AG04450 (cell line): ENCODE measurements at regions not wholly inside any gene's neighbourhood (a gene's known extent, or its start where the extent isn't known, plus 50 kb on each side); places are given as distances from the start of the nearest gene placed in this dataset.

Experiments used
- CTCF ChIA-PET: fragments of 300-600, 350-600 bp; formaldehyde crosslinking; extraction: SDS; loops from one replicate; lab custom pipeline; 2022; ENCODE audit warnings: antibody characterized with exemption, inconsistent platforms; lab: Charles Lee
- POLR2A ChIA-PET: fragments of 350-600 bp; formaldehyde crosslinking; extraction: SDS; loops from one replicate; lab custom pipeline; 2021; ENCODE audit warnings: antibody characterized with exemption, inconsistent platforms; lab: Yijun Ruan, JAX
- DNase-seq: peaks from one replicate; pipeline ENCODE4 v3.0.0-alpha.2; 2011; ENCODE audit warnings: low read depth, low spot score
- H3K27ac ChIP-seq: one replicate; pipeline ENCODE4 v1.5.1; 2012; ENCODE audit warnings: low read depth, low read length, control low read depth
- H3K27me3 ChIP-seq: one replicate; pipeline ENCODE4 v1.6.0; 2012; ENCODE audit warnings: low read length; ENCODE audit not compliant: control insufficient read depth, insufficient read depth
- H3K4me3 ChIP-seq: 2 replicates; pipeline ENCODE4 v1.5.1; 2011; ENCODE audit warnings: mild to moderate bottlenecking, low read depth, low read length, control low read depth
- H3K9me3 ChIP-seq: 2 replicates; pipeline ENCODE4 v1.5.1; 2012; ENCODE audit warnings: low read length; ENCODE audit not compliant: control insufficient read depth, insufficient read depth
- TF ChIP-seq, protein P1 (sequence below): IDR thresholded peaks from 2 replicates; pipeline ENCODE4 v1.5.1; 2011; ENCODE audit warnings: low read depth, low read length, control low read depth, inconsistent platforms

- POLR2A ChIA-PET, result no interaction called here
- DNase-seq, result no peak
- Histone ChIP-seq H3K4me3 (no peak overlapping the region), H3K27ac (no peak overlapping the region), H3K27me3 (no peaks in the 10 kb centered on the region), H3K9me3 (peaks cover 100% of the 10 kb centered on the region)
- TF ChIP-seq, protein P1, sequence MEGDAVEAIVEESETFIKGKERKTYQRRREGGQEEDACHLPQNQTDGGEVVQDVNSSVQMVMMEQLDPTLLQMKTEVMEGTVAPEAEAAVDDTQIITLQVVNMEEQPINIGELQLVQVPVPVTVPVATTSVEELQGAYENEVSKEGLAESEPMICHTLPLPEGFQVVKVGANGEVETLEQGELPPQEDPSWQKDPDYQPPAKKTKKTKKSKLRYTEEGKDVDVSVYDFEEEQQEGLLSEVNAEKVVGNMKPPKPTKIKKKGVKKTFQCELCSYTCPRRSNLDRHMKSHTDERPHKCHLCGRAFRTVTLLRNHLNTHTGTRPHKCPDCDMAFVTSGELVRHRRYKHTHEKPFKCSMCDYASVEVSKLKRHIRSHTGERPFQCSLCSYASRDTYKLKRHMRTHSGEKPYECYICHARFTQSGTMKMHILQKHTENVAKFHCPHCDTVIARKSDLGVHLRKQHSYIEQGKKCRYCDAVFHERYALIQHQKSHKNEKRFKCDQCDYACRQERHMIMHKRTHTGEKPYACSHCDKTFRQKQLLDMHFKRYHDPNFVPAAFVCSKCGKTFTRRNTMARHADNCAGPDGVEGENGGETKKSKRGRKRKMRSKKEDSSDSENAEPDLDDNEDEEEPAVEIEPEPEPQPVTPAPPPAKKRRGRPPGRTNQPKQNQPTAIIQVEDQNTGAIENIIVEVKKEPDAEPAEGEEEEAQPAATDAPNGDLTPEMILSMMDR, result no peak
- CTCF ChIA-PET, result interaction anchor here (0.6 kb wide), 1 partner anchor 405 kb away, joined by 4 read pairs; no protein-coding TSS in a partner anchor
These were observed 106.6 kb upstream of the ACTRT2 start for GRCh38 chr1:2914702-2915101.

- TF ChIP-seq, protein P1, result no peak
- no peak overlapping the region for H3K27ac ChIP-seq
- no peak overlapping the region for H3K4me3 ChIP-seq
- H3K27me3 ChIP-seq, result no peaks in the 10 kb centered on the region
- H3K9me3 ChIP-seq, result peaks cover 100% of the 10 kb centered on the region
- no peak for DNase-seq
- POLR2A ChIA-PET, result no interaction called here
- CTCF ChIA-PET, result no interaction called here
These were observed 105.1 kb upstream of the ACTRT2 start for GRCh38 chr1:2916153-2916552.

DNA sequence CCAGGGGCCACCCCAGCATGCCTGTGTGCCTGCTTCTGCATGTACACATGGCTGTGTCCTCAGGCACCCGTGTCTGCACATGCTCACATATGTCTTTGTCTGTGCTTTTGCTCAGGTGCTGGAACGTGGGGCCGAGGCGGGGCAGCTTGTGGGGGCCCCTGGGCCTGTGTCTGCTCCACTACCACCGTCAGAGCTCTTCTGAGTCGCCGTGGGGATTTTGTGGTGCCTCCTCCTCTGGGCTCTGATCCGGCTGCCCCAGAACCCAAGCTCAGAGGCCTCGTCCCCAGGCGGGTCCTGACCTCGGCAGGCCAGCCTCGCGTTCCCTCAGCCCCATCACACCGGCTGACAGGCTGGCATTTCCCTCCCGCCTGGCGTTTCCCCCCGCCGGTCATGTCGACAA lies 104.6 kb upstream of the ACTRT2 start:
- no peak overlapping the region for H3K27ac ChIP-seq
- H3K27me3 ChIP-seq, result no peaks in the 10 kb centered on the region
- TF ChIP-seq, protein P1, result no peak
- no peak overlapping the region for H3K4me3 ChIP-seq
- ChIA-PET POLR2A (no interaction called here), CTCF (no interaction called here)
- no peak for DNase-seq
- peaks cover 100% of the 10 kb centered on the region for H3K9me3 ChIP-seq

GRCh38 chr1:2917284-2917683 lies 104.0 kb upstream of the ACTRT2 start:
- no peak overlapping the region for H3K27ac ChIP-seq
- no peaks in the 10 kb centered on the region for H3K27me3 ChIP-seq
- POLR2A ChIA-PET, result no interaction called here
- H3K4me3 ChIP-seq, result no peak overlapping the region
- peaks cover 100% of the 10 kb centered on the region for H3K9me3 ChIP-seq
- CTCF ChIA-PET, result no interaction called here
- TF ChIP-seq, protein P1, result no peak
- DNase-seq, result no peak

- POLR2A ChIA-PET, result no interaction called here
- no peak for DNase-seq
- Histone ChIP-seq H3K27me3 (no peaks in the 10 kb centered on the region), H3K9me3 (peaks cover 100% of the 10 kb centered on the region), H3K27ac (no peak overlapping the region), H3K4me3 (no peak overlapping the region)
- TF ChIP-seq, protein P1, result no peak
- CTCF ChIA-PET, result no interaction called here
These were observed 102.8 kb upstream of the ACTRT2 start for GRCh38 chr1:2918441-2918840.
